HG02678 (cell line): ENCODE measurements at regions not wholly inside any gene's neighbourhood (a gene's known extent, or its start where the extent isn't known, plus 50 kb on each side); places are given as distances from the start of the nearest gene placed in this dataset.
"Not testable (repeated sequence)": the region's sequence is repeated elsewhere in the genome, so short reads cannot be mapped to it uniquely, and the experiment has no call there.

Source experiments
- ATAC-seq: cut with Tn5 transposase; IDR thresholded peaks from one replicate; pipeline ENCODE4 v1.9.1; 2021; ENCODE audit warnings: mild to moderate bottlenecking, moderate library complexity; ENCODE audit not compliant: unreplicated experiment

- ATAC-seq: peak; percentile 60
These were observed 359.1 kb downstream of the BARHL2 start for GRCh38 chr1:90357995-90358394.

- ATAC-seq: peak; percentile 56
These were observed 360.1 kb downstream of the BARHL2 start for GRCh38 chr1:90356991-90357390.

- ATAC-seq: no peak
These were observed 361.0 kb downstream of the BARHL2 start for GRCh38 chr1:90356101-90356500.

- ATAC-seq: no peak
These were observed 359.8 kb downstream of the ZNF326 start for GRCh38 chr1:90354704-90355103.

GRCh38 chr1:90351019-90351418 is 356.1 kb downstream of the ZNF326 start:
- no peak for ATAC-seq

- ATAC-seq: no peak
These were observed 354.6 kb downstream of the ZNF326 start for GRCh38 chr1:90349510-90349909.

- ATAC-seq: no peak
These were observed 354.0 kb downstream of the ZNF326 start for GRCh38 chr1:90348934-90349333.

GRCh38 chr1:90348459-90348858 is 353.5 kb downstream of the ZNF326 start:
- ATAC-seq: not testable (repeated sequence)

GRCh38 chr1:90347366-90347765 is 352.5 kb downstream of the ZNF326 start:
- no peak for ATAC-seq

GRCh38 chr1:90346757-90347156 is 351.8 kb downstream of the ZNF326 start:
- ATAC-seq: no peak

GRCh38 chr1:90346349-90346748 is 351.4 kb downstream of the ZNF326 start:
- no peak for ATAC-seq

GRCh38 chr1:90344963-90345730 is 350.2 kb downstream of the ZNF326 start:
- ATAC-seq: no peak

- ATAC-seq: no peak
These were observed 346.6 kb downstream of the ZNF326 start for GRCh38 chr1:90341516-90341915.

- no peak for ATAC-seq
These were observed 345.7 kb downstream of the ZNF326 start for GRCh38 chr1:90340606-90341005.

- ATAC-seq: no peak
These were observed 344.9 kb downstream of the ZNF326 start for GRCh38 chr1:90339811-90340210.

- ATAC-seq: no peak
These were observed 341.8 kb downstream of the ZNF326 start for GRCh38 chr1:90336552-90337324.

- no peak for ATAC-seq
These were observed 340.6 kb downstream of the ZNF326 start for GRCh38 chr1:90335558-90335957.

- ATAC-seq: no peak
These were observed 339.2 kb downstream of the ZNF326 start for GRCh38 chr1:90334137-90334536.

- ATAC-seq: no peak
These were observed 330.3 kb downstream of the ZNF326 start for GRCh38 chr1:90325168-90325567.

GRCh38 chr1:90322186-90322585 is 327.3 kb downstream of the ZNF326 start:
- no peak for ATAC-seq

- ATAC-seq: no peak
These were observed 325.0 kb downstream of the ZNF326 start for GRCh38 chr1:90319918-90320317.

- no peak for ATAC-seq
These were observed 323.5 kb downstream of the ZNF326 start for GRCh38 chr1:90318431-90318830.
